OCI-LY1 (cell line): ENCODE measurements at regions not wholly inside any gene's neighbourhood (a gene's known extent, or its start where the extent isn't known, plus 50 kb on each side); places are given as distances from the start of the nearest gene placed in this dataset.

Experiments used
- H2AFZ ChIP-seq: fragments of 200-600 bp; sonication (generic), shearing (Covaris generic); 2 replicates; pipeline ENCODE4 v1.6.0; 2014; ENCODE audit warnings: antibody characterized with exemption, mild to moderate bottlenecking, low read length
- H3F3A ChIP-seq: fragments of 200-600 bp; sonication (generic), shearing (Covaris generic); 2 replicates; pipeline ENCODE4 v1.6.0; 2014; ENCODE audit warnings: mild to moderate bottlenecking, antibody characterized with exemption, low read length, moderate library complexity; ENCODE audit not compliant: insufficient read depth
- H3K27ac ChIP-seq: fragments of 200-600 bp; sonication (generic); 2 replicates; pipeline ENCODE4 v1.5.1; 2014; ENCODE audit warnings: low read length, mixed run types, mild to moderate bottlenecking, low read depth; ENCODE audit not compliant: poor library complexity, severe bottlenecking
- H3K27me3 ChIP-seq: fragments of 200-600 bp; sonication (generic); 2 replicates; pipeline ENCODE4 v1.6.0; 2014; ENCODE audit warnings: antibody characterized with exemption, mild to moderate bottlenecking, low read length, moderate library complexity; ENCODE audit not compliant: insufficient read depth
- H3K36me3 ChIP-seq: fragments of 200-600 bp; sonication (generic); 2 replicates; pipeline ENCODE4 v1.6.1; 2014; ENCODE audit warnings: mild to moderate bottlenecking, antibody characterized with exemption, low read length, moderate library complexity, mixed read lengths; ENCODE audit not compliant: insufficient read depth
- H3K4me1 ChIP-seq: fragments of 200-600 bp; sonication (generic); 2 replicates; pipeline ENCODE4 v1.5.1; 2014; ENCODE audit warnings: mild to moderate bottlenecking, low read length, moderate library complexity; ENCODE audit not compliant: insufficient read depth, severe bottlenecking
- H3K4me2 ChIP-seq: fragments of 200-600 bp; sonication (generic), shearing (Covaris generic); 2 replicates; pipeline ENCODE4 v1.6.1; 2014; ENCODE audit warnings: low read length
- H3K4me3 ChIP-seq: fragments of 200-600 bp; sonication (generic); 2 replicates; pipeline ENCODE4 v1.5.1; 2014; ENCODE audit warnings: low read length, low read depth, mild to moderate bottlenecking, mixed read lengths; ENCODE audit not compliant: poor library complexity, severe bottlenecking
- H3K79me2 ChIP-seq: fragments of 200-600 bp; shearing (Covaris generic); 2 replicates; pipeline ENCODE4 v1.6.1; 2016; ENCODE audit warnings: mixed run types, low read length, mixed read lengths; ENCODE audit not compliant: insufficient read depth
- H3K9ac ChIP-seq: fragments of 200-600 bp; sonication (generic), shearing (Covaris generic); 2 replicates; pipeline ENCODE4 v1.6.1; 2014; ENCODE audit warnings: mild to moderate bottlenecking, low read length, mixed read lengths
- H3K9me2 ChIP-seq: fragments of 200-600 bp; sonication (generic), shearing (Covaris generic); 2 replicates; pipeline ENCODE4 v1.6.1; 2014; ENCODE audit warnings: low read depth, mild to moderate bottlenecking, low read length, mixed read lengths
- H3K9me3 ChIP-seq: fragments of 200-600 bp; shearing (Covaris generic); 2 replicates; pipeline ENCODE4 v1.6.1; 2014; ENCODE audit warnings: low read length, mixed read lengths
- H4K20me1 ChIP-seq: fragments of 200-600 bp; sonication (generic), shearing (Covaris generic); 2 replicates; pipeline ENCODE4 v1.6.0; 2016; ENCODE audit warnings: mild to moderate bottlenecking, low read length; ENCODE audit not compliant: insufficient read depth
- EZH2 ChIP-seq: fragments of 200-600 bp; sonication (generic), shearing (Covaris generic); IDR thresholded peaks from 2 replicates; pipeline ENCODE4 v1.8.0; 2017; ENCODE audit warnings: borderline replicate concordance, mixed run types, mild to moderate bottlenecking, antibody characterized with exemption, low read length, moderate library complexity, mixed read lengths
- TF ChIP-seq, protein P1 (sequence below): fragments of 200-600 bp; sonication (generic), shearing (Covaris generic); IDR thresholded peaks from 2 replicates; pipeline ENCODE4 v1.5.1; 2017; ENCODE audit warnings: mild to moderate bottlenecking, antibody characterized with exemption, low read length, moderate library complexity, mixed read lengths

DNA sequence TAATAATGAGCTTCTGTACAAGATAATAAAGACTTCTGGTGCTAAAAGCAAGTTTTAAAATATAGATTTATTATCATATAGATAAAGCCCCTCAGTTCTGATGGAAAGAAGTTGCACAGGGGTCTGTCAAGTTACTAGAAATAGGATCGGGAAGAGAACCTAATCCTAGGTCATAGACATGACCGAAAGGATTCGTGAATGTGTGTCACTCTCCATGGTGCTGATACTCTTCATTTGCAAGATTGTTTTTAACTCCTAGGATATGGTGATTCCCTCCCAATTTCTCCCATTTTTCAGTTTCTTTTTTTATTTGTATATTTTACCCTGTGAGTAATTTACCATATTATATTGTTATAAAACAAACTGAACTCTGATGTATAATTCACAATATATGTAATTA is 58.9 kb upstream of the CTNNA2 start:
- Histone ChIP-seq H3K36me3 (no peaks in the 10 kb centered on the region), H3K4me2 (no peak overlapping the region), H3K9me3 (no peaks in the 10 kb centered on the region), H3K27me3 (no peaks in the 10 kb centered on the region), H3K9me2 (no peaks in the 10 kb centered on the region), H4K20me1 (no peaks in the 10 kb centered on the region), H3K4me3 (no peak overlapping the region), H3K27ac (no peak overlapping the region), H3K9ac (no peak overlapping the region), H3K4me1 (no peaks in the 10 kb centered on the region), H2AFZ (no peak overlapping the region), H3K79me2 (no peaks in the 10 kb centered on the region), H3F3A (no peaks in the 10 kb centered on the region)
- no peak for TF ChIP-seq EZH2
- TF ChIP-seq, protein P1, sequence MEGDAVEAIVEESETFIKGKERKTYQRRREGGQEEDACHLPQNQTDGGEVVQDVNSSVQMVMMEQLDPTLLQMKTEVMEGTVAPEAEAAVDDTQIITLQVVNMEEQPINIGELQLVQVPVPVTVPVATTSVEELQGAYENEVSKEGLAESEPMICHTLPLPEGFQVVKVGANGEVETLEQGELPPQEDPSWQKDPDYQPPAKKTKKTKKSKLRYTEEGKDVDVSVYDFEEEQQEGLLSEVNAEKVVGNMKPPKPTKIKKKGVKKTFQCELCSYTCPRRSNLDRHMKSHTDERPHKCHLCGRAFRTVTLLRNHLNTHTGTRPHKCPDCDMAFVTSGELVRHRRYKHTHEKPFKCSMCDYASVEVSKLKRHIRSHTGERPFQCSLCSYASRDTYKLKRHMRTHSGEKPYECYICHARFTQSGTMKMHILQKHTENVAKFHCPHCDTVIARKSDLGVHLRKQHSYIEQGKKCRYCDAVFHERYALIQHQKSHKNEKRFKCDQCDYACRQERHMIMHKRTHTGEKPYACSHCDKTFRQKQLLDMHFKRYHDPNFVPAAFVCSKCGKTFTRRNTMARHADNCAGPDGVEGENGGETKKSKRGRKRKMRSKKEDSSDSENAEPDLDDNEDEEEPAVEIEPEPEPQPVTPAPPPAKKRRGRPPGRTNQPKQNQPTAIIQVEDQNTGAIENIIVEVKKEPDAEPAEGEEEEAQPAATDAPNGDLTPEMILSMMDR, result no peak

DNA sequence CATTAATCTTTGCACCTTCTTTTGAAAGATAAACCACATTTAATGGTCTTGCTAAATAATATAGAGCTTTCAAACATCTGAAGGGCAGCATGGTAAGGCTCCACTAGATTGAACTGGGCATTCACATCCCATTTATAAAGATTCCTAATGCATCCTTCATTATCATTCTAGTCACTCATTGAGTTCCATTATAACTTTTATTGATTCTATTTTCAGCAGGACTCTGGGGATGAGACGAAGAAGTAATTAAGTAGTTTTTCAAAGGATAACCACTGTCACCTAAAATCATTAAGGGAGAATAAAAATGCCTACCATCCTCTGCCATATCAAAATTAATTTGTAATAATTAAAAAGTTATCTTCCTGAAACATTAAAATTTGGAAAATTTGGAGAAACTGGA is 60.2 kb upstream of the CTNNA2 start:
- TF ChIP-seq, protein P1, result no peak
- TF ChIP-seq EZH2, result no peak
- H3K9me2 ChIP-seq, result no peaks in the 10 kb centered on the region

DNA sequence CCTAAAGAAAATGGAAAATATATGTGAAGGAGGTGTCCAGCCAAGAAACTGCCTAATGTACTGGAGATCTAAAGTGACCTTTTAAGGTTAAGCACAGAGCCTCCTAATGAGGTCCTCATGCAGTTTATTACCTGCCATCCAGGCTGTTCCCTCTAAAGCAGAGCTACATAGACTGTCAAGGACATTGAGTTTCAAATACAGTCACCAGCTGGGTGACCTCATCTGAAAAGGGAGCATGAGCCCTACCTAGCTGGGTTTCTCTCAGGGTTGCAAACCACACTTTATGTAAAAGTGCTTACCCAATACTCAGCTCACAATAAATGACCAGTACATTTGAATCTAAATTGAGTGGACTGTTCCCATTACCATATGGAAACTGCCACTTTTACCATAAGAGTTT is 65.4 kb upstream of the CTNNA2 start:
- no peak for TF ChIP-seq EZH2
- TF ChIP-seq, protein P1, result no peak
- H3K4me2 ChIP-seq, result no peak overlapping the region
- no peak overlapping the region for H3K27ac ChIP-seq

More for the DNA sequence above, 60.2 kb upstream of the CTNNA2 start:
- H3F3A ChIP-seq, result no peaks in the 10 kb centered on the region
- no peak overlapping the region for H3K4me2 ChIP-seq
- no peak overlapping the region for H3K4me3 ChIP-seq
- H3K9me3 ChIP-seq, result no peaks in the 10 kb centered on the region
- H3K27me3 ChIP-seq, result no peaks in the 10 kb centered on the region
- H3K36me3 ChIP-seq, result no peaks in the 10 kb centered on the region
- H2AFZ ChIP-seq, result no peak overlapping the region
- H3K79me2 ChIP-seq, result no peaks in the 10 kb centered on the region
- H3K9ac ChIP-seq, result no peak overlapping the region
- H3K27ac ChIP-seq, result no peak overlapping the region
- H4K20me1 ChIP-seq, result no peaks in the 10 kb centered on the region
- no peaks in the 10 kb centered on the region for H3K4me1 ChIP-seq

More for the DNA sequence above, 65.4 kb upstream of the CTNNA2 start:
- H3K79me2 ChIP-seq, result no peaks in the 10 kb centered on the region
- H3K4me1 ChIP-seq, result no peaks in the 10 kb centered on the region
- H3K27me3 ChIP-seq, result no peaks in the 10 kb centered on the region
- no peaks in the 10 kb centered on the region for H4K20me1 ChIP-seq
- H3K9me3 ChIP-seq, result no peaks in the 10 kb centered on the region
- H3K36me3 ChIP-seq, result no peaks in the 10 kb centered on the region
- no peak overlapping the region for H3K4me3 ChIP-seq
- no peak overlapping the region for H2AFZ ChIP-seq
- no peaks in the 10 kb centered on the region for H3K9me2 ChIP-seq
- H3K9ac ChIP-seq, result no peak overlapping the region
- H3F3A ChIP-seq, result no peaks in the 10 kb centered on the region
